GM23338 (cell line): ENCODE measurements at regions not wholly inside any gene's neighbourhood (a gene's known extent, or its start where the extent isn't known, plus 50 kb on each side); places are given as distances from the start of the nearest gene placed in this dataset.
A peak's percentile ranks its signal among the peaks of the same experiment; 100 is the strongest.

Source experiments
- ATAC-seq: fragments of 200-7000 bp; cut with Tn5 transposase; 3 replicates; pipeline ENCODE4 v1.9.1; 2020
- DNase-seq: peaks from one replicate; pipeline ENCODE4 v3.0.0-alpha.2; 2015; ENCODE audit warnings: low spot score
- H2AFZ ChIP-seq: fragments of 200-600 bp; sonication (generic); 2 replicates; pipeline ENCODE4 v1.8.0; 2016; ENCODE audit warnings: antibody characterized with exemption, mild to moderate bottlenecking, moderate library complexity
- H3F3A ChIP-seq: fragments of 200-600 bp; sonication (generic); replicated peaks from 2 replicates; pipeline ENCODE4 v1.8.0; 2017; ENCODE audit warnings: antibody characterized with exemption, mixed run types, low read depth
- H3K27ac ChIP-seq: fragments of 200-600 bp; sonication (generic); 2 replicates; pipeline ENCODE4 v1.6.1; 2016; ENCODE audit warnings: low read depth
- H3K27me3 ChIP-seq: fragments of 200-600 bp; sonication (generic); 2 replicates; pipeline ENCODE4 v1.8.0; 2016; ENCODE audit warnings: mild to moderate bottlenecking, mixed run types, moderate library complexity; ENCODE audit not compliant: insufficient read depth
- H3K36me3 ChIP-seq: fragments of 200-600 bp; sonication (generic); 2 replicates; pipeline ENCODE4 v1.8.0; 2016; ENCODE audit warnings: mild to moderate bottlenecking; ENCODE audit not compliant: insufficient read depth
- H3K4me1 ChIP-seq: fragments of 200-600 bp; sonication (generic); 2 replicates; pipeline ENCODE4 v1.8.0; 2016; ENCODE audit warnings: mild to moderate bottlenecking, moderate library complexity; ENCODE audit not compliant: insufficient read depth
- H3K4me2 ChIP-seq: fragments of 200-600 bp; sonication (generic); 2 replicates; pipeline ENCODE4 v1.7.1; 2017; ENCODE audit warnings: mixed run types
- H3K4me3 ChIP-seq: fragments of 200-600 bp; sonication (generic); 2 replicates; pipeline ENCODE4 v1.6.1; 2016; ENCODE audit warnings: mixed run types
- H3K79me2 ChIP-seq: fragments of 200-600 bp; sonication (generic); replicated peaks from 2 replicates; pipeline ENCODE4 v1.8.0; 2017; ENCODE audit warnings: mild to moderate bottlenecking; ENCODE audit not compliant: insufficient read depth
- H3K9me2 ChIP-seq: fragments of 200-600 bp; sonication (generic); 2 replicates; pipeline ENCODE4 v1.8.0; 2017; ENCODE audit not compliant: insufficient read depth
- H4K20me1 ChIP-seq: fragments of 200-600 bp; sonication (generic); replicated peaks from 2 replicates; pipeline ENCODE4 v1.8.0; 2017; ENCODE audit warnings: mild to moderate bottlenecking; ENCODE audit not compliant: insufficient read depth
- H3K27ac Mint-ChIP-seq: 2 replicates; pipeline ENCODE4 v1.8.0; 2020; ENCODE audit warnings: inconsistent platforms, mild to moderate bottlenecking, moderate library complexity, mixed read lengths
- H3K27me3 Mint-ChIP-seq: 3 replicates; pipeline ENCODE4 v1.8.0; 2022; ENCODE audit warnings: low read depth, mild to moderate bottlenecking, moderate library complexity, mixed read lengths, inconsistent platforms; ENCODE audit not compliant: insufficient read depth, poor library complexity
- H3K36me3 Mint-ChIP-seq: 3 replicates; pipeline ENCODE4 v1.8.0; 2021; ENCODE audit warnings: low read depth, mild to moderate bottlenecking, inconsistent platforms, moderate library complexity, mixed read lengths
- H3K4me1 Mint-ChIP-seq: 3 replicates; pipeline ENCODE4 v1.8.0; 2020; ENCODE audit warnings: mild to moderate bottlenecking, inconsistent platforms, mixed read lengths
- H3K4me3 Mint-ChIP-seq: 3 replicates; pipeline ENCODE4 v1.8.0; 2021; ENCODE audit warnings: moderate library complexity, mild to moderate bottlenecking, inconsistent platforms, mixed read lengths
- H3K9me3 Mint-ChIP-seq: 3 replicates; pipeline ENCODE4 v1.8.0; 2020; ENCODE audit warnings: moderate library complexity, mild to moderate bottlenecking, inconsistent platforms, mixed read lengths
- CTCF ChIP-seq, 2 experiments: fragments of 200-600 bp in 1 of 2; sonication (generic) in 1 of 2; conservative IDR thresholded peaks; 2 replicates each; pipeline versions ENCODE4 v1.5.1 to v1.6.1; 2016 to 2017; ENCODE audit warnings: antibody characterized with exemption in 2 of 2, low read depth in 2 of 2, mild to moderate bottlenecking in 2 of 2, moderate library complexity in 1 of 2
- ETS1 ChIP-seq: IDR thresholded peaks from 2 replicates; pipeline ENCODE4 v1.6.1; 2016; ENCODE audit warnings: antibody characterized with exemption
- EZH2 ChIP-seq: fragments of 200-600 bp; sonication (generic); IDR thresholded peaks from one replicate; pipeline ENCODE4 v1.8.0; 2017; ENCODE audit warnings: antibody characterized with exemption, mild to moderate bottlenecking, low read depth; ENCODE audit not compliant: unreplicated experiment
- STAT1 ChIP-seq: IDR thresholded peaks from one replicate; pipeline ENCODE4 v1.6.1; 2016; ENCODE audit warnings: antibody characterized with exemption; ENCODE audit not compliant: unreplicated experiment
- ZNF114 ChIP-seq: fragments of 250-450 bp; sonication (Bioruptor Pico); IDR thresholded peaks from 2 replicates; pipeline ENCODE4 v1.5.0; 2020; ENCODE audit warnings: mild to moderate bottlenecking, moderate library complexity
- ZNF331 ChIP-seq: fragments of 250-450 bp; sonication (Bioruptor Pico); IDR thresholded peaks from 2 replicates; pipeline ENCODE4 v1.5.0; 2020; ENCODE audit warnings: low read depth, mild to moderate bottlenecking, moderate library complexity

- TF ChIP-seq CTCF (conservative IDR thresholded peaks at IDR 0.05; ENCODE audit: low read depth in 2 of 2), result no peak
- TF ChIP-seq ETS1, result no peak
- no peak for TF ChIP-seq STAT1
Measured at GRCh38 chr4:52372747-52373146, 286.4 kb downstream of the USP46 start (continued).

GRCh38 chr4:52373650-52374049 is 285.5 kb downstream of the USP46 start:
- no peaks in the 10 kb centered on the region for H3K79me2 ChIP-seq
- Mint-ChIP-seq H3K4me1 (peaks cover 27% of the 10 kb centered on the region), H3K36me3 (no peaks in the 10 kb centered on the region), H3K4me3 (no peak overlapping the region), H3K27ac (no peak overlapping the region), H3K27me3 (peaks cover 3% of the 10 kb centered on the region), H3K9me3 (peaks cover 4% of the 10 kb centered on the region; the same call in 2 of the 3 replicates)
- H3K27ac ChIP-seq, result no peak overlapping the region
- TF ChIP-seq ZNF331, result no peak
- H3K27me3 ChIP-seq, result no peaks in the 10 kb centered on the region
- H3K4me2 ChIP-seq, result no peak overlapping the region
- H4K20me1 ChIP-seq, result no peaks in the 10 kb centered on the region
- H3K4me3 ChIP-seq, result no peak overlapping the region
- no peak for ATAC-seq
- H3K4me1 ChIP-seq, result peaks cover 10% of the 10 kb centered on the region; the same call in 1 of the 2 replicates
- no peak for DNase-seq
- H3F3A ChIP-seq, result no peaks in the 10 kb centered on the region
- peaks cover 18% of the 10 kb centered on the region; the same call in 1 of the 2 replicates for H3K9me2 ChIP-seq
- no peak overlapping the region for H2AFZ ChIP-seq
- no peaks in the 10 kb centered on the region for H3K36me3 ChIP-seq

GRCh38 chr4:52374877-52375276 is 284.2 kb downstream of the USP46 start:
- H3K27me3 ChIP-seq, result no peaks in the 10 kb centered on the region
- Mint-ChIP-seq H3K27me3 (peaks cover 3% of the 10 kb centered on the region), H3K4me3 (no peak overlapping the region), H3K9me3 (peaks cover 4% of the 10 kb centered on the region; the same call in 2 of the 3 replicates), H3K36me3 (no peaks in the 10 kb centered on the region), H3K27ac (no peak overlapping the region), H3K4me1 (peaks cover 22% of the 10 kb centered on the region)
- H4K20me1 ChIP-seq, result no peaks in the 10 kb centered on the region
- no peaks in the 10 kb centered on the region for H3K36me3 ChIP-seq
- H3F3A ChIP-seq, result no peaks in the 10 kb centered on the region
- H3K79me2 ChIP-seq, result no peaks in the 10 kb centered on the region
- DNase-seq (no peak), ATAC-seq (no peak)
- no peak overlapping the region for H3K4me2 ChIP-seq
- H2AFZ ChIP-seq, result 0 out of 2 replicates have a peak overlapping the region, but pooled peaks have one; percentile 59
- H3K27ac ChIP-seq, result no peak overlapping the region
- peaks cover 18% of the 10 kb centered on the region; the same call in 1 of the 2 replicates for H3K9me2 ChIP-seq
- H3K4me1 ChIP-seq, result peaks cover 10% of the 10 kb centered on the region; the same call in 1 of the 2 replicates
- H3K4me3 ChIP-seq, result no peak overlapping the region
- TF ChIP-seq ETS1, result no peak
- no peak for TF ChIP-seq EZH2
- TF ChIP-seq CTCF (conservative IDR thresholded peaks at IDR 0.05; ENCODE audit: low read depth in 2 of 2), result no peak
- no peak for TF ChIP-seq ZNF331
- no peak for TF ChIP-seq ZNF114 (CRISPR knock-in tag)
